ENCODE measurements at regions not wholly inside any gene's neighbourhood (a gene's known extent, or its start where the extent isn't known, plus 50 kb on each side); places are given as distances from the start of the nearest gene placed in this dataset.

GRCh38 chr12:13580206-13580605, 383.7 kb downstream of the EMP1 start:
- TF ChIP-seq, protein P1, sequence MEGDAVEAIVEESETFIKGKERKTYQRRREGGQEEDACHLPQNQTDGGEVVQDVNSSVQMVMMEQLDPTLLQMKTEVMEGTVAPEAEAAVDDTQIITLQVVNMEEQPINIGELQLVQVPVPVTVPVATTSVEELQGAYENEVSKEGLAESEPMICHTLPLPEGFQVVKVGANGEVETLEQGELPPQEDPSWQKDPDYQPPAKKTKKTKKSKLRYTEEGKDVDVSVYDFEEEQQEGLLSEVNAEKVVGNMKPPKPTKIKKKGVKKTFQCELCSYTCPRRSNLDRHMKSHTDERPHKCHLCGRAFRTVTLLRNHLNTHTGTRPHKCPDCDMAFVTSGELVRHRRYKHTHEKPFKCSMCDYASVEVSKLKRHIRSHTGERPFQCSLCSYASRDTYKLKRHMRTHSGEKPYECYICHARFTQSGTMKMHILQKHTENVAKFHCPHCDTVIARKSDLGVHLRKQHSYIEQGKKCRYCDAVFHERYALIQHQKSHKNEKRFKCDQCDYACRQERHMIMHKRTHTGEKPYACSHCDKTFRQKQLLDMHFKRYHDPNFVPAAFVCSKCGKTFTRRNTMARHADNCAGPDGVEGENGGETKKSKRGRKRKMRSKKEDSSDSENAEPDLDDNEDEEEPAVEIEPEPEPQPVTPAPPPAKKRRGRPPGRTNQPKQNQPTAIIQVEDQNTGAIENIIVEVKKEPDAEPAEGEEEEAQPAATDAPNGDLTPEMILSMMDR (conservative IDR thresholded peaks at IDR 0.05; ENCODE audit: low read depth, low read length) = no peak

GRCh38 chr12:13576935-13577500, 380.5 kb downstream of the EMP1 start:
- no peak for DNase-seq (ENCODE audit: low read depth)
- H3K4me3 ChIP-seq (ENCODE audit: low read depth, low read length) = no peak overlapping the region
- TF ChIP-seq, protein P1 (conservative IDR thresholded peaks at IDR 0.05; ENCODE audit: low read depth, low read length) = no peak

More at GRCh38 chr12:13580206-13580605, 383.7 kb downstream of the EMP1 start:
- H3K4me3 ChIP-seq (ENCODE audit: low read depth, low read length) = no peak overlapping the region
- DNase-seq (ENCODE audit: low read depth) = no peak

GRCh38 chr12:13573698-13574321, 377.3 kb downstream of the EMP1 start:
- no peak overlapping the region for H3K4me3 ChIP-seq (ENCODE audit: low read depth, low read length)
- peak; percentile 66 for DNase-seq (ENCODE audit: low read depth)
- TF ChIP-seq, protein P1 (conservative IDR thresholded peaks at IDR 0.05; ENCODE audit: low read depth, low read length) = no peak

- DNase-seq (ENCODE audit: low read depth) = no peak
- TF ChIP-seq, protein P1 (conservative IDR thresholded peaks at IDR 0.05; ENCODE audit: low read depth, low read length) = no peak
- H3K4me3 ChIP-seq (ENCODE audit: low read depth, low read length) = no peak overlapping the region
Measured at GRCh38 chr12:13571035-13571434, 374.5 kb downstream of the EMP1 start.

GRCh38 chr12:13570005-13570694, 373.6 kb downstream of the EMP1 start:
- DNase-seq (ENCODE audit: low read depth) = peak; percentile 30

GRCh38 chr12:13566292-13566691, 369.8 kb downstream of the EMP1 start:
- H3K4me3 ChIP-seq (ENCODE audit: low read depth, low read length) = no peak overlapping the region
- peak; percentile 18 for DNase-seq (ENCODE audit: low read depth)
- TF ChIP-seq, protein P1 (conservative IDR thresholded peaks at IDR 0.05; ENCODE audit: low read depth, low read length) = no peak

More at GRCh38 chr12:13570005-13570694, 373.6 kb downstream of the EMP1 start:
- TF ChIP-seq, protein P1 (conservative IDR thresholded peaks at IDR 0.05; ENCODE audit: low read depth, low read length) = no peak
- H3K4me3 ChIP-seq (ENCODE audit: low read depth, low read length) = no peak overlapping the region

All from epithelial cell of proximal tubule (primary cell).